ENCODE measurements at regions not wholly inside any gene's neighbourhood (a gene's known extent, or its start where the extent isn't known, plus 50 kb on each side); places are given as distances from the start of the nearest gene placed in this dataset.

DNA sequence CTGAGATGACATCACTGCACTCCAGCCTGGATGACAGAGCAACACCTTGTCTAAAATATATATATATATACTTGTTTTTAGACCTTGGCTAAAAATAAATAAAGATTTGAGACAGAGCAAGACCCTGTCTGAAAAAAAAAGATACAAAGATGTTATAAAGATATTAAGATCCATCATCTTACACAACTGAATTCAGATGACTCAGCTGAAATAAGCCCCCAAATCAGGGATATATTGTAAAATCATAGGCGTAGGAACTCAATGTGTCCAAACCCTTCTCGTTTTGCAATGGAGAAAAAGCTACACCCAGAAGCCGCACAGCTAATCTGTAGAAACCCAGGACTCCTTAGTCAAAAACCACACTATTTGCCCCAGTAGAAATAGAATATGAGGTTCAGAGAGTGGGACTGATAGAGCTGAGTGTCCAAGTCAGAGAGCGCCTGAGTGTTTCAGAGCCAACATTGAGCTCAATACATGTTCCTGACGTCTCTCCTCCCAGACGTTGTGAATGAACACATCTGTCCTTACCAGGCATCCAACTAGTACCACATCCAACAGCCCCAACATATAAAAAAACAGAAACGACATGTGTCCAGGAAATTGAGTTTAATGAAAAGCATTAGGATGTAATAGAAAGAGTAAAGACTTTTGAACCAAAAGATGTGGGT is 207.9 kb upstream of the BLID start:
- DNase-seq (ENCODE audit: low read depth in 2 of 3, low spot score in 2 of 3) = no peak

DNA sequence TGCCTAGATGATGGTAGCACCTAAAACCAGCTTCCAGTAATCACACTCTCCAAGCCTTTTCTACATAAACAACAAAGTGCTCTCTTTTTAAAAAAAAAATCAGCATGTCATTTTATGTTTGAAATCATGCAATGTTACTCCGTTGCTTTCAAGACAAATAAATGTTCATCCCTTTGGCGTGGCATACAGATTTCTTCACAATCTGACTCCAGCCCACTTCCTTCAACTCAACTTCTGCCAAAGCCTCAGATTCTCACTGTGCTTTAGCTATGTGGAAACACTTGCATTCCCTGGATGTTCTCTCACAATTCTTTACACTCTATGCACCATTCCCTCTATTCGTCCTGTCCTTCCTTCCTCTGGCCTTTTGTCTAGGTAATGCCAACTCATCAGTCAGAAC is 206.3 kb upstream of the BLID start:
- DNase-seq (ENCODE audit: low read depth in 2 of 3, low spot score in 2 of 3) = no peak

DNA sequence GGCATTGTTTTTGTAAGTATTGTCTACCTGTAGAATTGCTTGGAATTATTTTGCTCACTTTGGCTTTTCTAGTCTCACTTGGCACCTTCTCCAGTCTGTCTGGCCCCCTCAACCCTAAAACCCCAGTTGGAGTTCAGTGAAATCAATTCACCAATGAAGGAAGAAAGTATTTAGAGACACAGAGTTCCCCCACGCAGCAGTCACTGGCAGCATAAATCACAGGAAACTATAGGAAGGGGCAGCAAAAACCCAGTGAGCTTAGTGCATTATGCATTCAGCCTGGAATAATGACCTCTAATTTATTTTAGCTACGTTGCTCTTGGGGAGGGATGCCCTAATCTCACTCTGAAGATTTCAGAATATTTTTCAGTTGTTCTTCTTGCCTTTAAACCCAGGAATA is 204.7 kb upstream of the BLID start:
- no peak for DNase-seq (ENCODE audit: low read depth in 2 of 3, low spot score in 2 of 3)

DNA sequence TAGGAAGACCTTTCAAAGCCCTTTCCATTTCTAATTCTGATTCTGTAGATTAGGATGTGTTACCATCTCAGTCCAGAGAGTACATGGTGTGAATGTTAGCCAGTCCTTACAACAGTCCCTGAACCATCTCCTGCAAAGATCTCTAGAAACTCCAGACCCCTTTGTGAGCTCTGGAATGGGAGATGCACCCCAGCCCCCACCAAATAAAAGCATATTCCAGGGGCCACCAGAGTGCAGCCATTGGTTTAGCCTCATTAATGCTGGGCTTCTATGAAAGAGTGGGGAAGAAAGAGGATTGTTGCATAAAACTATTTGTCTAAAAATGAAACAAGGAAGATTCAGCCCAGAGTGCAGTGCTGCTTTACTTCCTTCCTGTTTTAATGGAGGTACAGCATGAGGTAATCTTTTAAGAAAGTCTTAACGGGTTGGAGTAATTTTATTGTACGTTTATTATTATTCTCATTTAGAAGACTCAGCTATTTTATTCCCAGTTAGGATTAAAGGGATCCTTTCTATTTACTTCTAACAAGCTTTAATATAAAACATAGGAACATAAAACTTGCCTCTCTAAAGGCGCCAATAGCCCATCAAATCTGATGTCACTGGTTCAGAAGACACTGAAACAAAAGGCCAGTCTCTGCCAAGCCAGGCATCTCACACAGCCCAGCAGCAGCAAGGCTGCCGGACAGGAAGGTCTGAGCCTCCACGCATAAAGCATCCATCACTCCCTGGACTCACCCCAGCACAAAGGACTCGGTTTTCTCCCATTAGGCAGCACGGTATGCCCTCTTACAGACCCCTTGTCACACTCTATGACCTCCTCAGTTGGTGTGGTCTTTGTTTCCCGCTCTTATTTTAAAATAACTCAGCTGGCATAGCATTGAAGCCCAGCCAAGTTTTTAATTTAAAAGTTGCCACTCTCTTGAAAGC is 203.9 kb upstream of the BLID start:
- DNase-seq (ENCODE audit: low read depth in 2 of 3, low spot score in 2 of 3) = peak in 1 of 3 donors; percentile 42

DNA sequence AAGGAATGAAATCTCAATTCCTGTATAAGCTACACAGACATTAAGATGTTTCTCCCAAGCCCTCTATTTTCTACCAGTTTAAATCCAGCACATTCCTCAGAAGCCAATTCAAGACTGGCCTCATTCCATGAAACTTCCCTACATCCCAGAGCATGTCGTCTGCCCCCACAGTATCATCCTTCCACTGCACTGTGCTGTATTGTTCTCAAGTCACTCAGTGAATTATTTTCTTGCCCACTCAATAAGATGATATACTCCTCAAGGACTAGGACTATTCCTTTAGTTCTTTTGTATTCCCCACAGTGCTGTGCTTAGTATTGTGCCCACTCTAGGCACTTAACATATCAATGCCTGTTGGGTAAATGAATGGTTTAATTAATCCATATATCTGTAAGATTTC is 203.1 kb upstream of the BLID start:
- DNase-seq (ENCODE audit: low read depth in 2 of 3, low spot score in 2 of 3) = no peak

DNA sequence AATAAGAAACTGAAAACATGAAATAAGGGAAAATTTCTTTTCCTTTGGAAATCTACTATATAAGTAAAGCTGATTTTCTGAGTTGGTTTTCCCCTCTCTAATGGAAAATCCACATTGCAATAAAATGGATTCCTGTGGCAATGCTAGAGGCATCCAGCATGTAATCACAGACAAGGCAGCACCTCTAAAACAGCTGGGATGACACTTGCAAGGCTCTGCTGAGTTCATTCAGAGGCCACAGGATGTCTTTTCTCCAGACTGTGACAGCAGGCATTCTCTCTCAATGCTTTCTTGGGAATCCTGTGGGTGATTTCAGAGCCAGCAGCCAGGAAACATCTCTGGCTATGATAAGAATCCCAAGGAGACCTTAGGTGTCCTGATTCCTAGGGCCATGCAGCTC is 201.3 kb upstream of the BLID start:
- DNase-seq (ENCODE audit: low read depth in 2 of 3, low spot score in 2 of 3) = no peak

DNA sequence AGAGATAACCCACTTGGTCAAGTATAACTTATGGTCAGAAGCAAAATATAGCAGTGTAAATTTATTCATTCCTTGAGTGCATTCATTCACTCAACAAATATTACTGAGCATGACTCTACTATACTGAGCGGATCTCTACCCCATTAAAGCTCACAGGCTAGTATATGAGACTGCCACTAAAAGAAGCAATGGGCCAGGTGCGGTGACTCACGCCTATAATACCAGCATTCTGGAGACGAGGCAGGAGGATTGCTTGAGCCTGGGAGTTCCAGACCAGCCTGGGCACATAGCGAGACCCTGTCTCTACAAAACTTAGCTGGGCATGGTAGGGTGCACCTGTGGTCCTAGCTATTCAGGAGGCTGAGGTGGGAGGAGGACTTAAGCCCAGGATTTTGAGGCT is 197.6 kb upstream of the BLID start:
- DNase-seq (ENCODE audit: low read depth in 2 of 3, low spot score in 2 of 3) = no peak

DNA sequence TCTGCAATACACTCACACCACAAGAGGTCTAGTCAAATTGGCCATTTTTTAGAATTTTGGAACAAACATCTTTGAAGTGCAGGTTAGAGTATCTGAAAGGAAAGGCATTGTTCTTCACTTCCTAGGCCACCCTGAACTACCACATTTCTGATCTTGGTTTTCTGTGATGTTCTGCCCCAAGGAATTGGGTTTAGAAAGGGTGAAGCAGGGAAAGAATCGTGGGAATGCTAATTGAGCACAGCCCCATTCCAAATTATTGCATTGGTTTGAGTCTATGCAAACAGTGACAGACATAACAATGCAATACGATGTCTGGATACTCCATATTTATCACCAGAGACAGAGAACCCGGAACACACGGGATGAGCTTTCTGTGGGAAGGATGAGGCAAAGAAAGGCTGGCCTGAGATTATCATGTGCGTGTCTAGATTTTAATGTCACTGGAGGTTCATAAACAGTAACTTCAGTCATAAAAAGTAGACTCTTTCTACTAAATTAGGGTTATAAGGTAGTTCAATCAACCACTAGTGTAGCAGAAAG is 195.3 kb upstream of the BLID start:
- no peak for DNase-seq (ENCODE audit: low read depth in 2 of 3, low spot score in 2 of 3)

DNA sequence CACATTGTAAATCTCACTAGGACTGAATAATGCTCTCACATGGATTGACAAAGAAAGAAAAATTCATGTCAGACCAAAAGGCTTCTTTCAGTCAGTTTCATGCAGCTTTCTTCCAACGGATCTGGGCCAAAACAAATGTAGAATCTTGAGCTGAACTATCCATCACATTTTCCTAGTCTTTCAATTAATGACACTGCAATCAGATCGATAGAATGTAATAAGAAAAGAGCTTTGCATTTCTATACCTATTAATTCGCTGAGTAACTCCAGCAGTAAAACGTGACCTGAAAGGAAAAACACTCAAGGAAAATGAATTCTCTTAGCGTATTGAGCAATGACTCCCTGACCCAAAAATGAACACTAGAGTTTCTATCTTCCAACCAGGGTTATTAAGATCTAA is 194.8 kb upstream of the BLID start:
- no peak for DNase-seq (ENCODE audit: low read depth in 2 of 3, low spot score in 2 of 3)

DNA sequence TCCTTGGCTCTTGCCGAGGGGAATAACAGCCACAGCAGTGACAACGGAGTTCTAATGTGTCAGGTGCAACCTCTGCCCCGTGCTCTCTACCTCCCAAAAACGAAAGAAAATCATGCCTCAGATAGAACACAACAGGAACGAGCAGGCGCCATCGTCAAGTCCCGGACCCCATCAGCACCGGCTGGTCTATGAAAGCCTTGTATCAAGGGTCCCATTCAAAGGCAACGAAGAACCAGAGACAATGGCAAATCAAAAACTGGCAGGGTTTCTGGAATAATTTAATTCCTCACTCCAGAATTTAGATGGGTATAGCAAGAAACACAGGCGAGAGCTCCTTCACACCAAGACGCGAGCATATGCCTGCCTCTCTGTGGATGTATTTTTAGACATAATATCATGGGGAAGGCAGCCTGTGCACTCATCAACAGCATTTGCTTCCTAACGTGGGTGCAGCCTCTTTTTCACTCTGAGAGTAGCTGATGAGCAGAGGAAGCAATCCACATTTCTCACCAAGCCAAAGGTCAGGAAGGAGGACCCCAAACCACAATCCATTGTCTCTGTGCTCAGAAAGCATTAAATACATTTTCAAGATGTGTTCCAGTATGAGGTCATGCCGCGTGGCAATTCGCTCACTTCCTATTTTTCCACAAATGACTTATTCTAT is 193.4 kb upstream of the BLID start:
- DNase-seq (ENCODE audit: low read depth in 2 of 3, low spot score in 2 of 3) = no peak

DNA sequence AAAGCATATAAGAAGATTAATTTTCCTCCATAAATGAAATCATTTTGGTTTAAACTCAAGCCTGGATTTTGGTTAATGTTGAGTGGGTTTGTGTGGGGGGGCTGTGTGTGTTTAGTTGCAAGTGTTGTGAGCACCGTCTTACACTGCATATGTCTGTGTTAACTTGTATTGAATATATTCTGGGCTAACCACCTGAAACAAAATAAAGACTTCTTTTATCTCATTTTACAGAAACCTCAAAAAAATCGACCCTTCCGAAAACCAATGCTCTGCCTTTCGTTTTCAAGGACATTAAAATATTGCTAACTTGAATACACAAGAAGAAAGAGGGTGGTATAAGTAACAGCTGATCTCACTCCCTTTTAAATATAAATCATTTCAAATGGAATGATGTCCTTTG is 192.2 kb upstream of the BLID start:
- no peak for DNase-seq (ENCODE audit: low read depth in 2 of 3, low spot score in 2 of 3)

DNA sequence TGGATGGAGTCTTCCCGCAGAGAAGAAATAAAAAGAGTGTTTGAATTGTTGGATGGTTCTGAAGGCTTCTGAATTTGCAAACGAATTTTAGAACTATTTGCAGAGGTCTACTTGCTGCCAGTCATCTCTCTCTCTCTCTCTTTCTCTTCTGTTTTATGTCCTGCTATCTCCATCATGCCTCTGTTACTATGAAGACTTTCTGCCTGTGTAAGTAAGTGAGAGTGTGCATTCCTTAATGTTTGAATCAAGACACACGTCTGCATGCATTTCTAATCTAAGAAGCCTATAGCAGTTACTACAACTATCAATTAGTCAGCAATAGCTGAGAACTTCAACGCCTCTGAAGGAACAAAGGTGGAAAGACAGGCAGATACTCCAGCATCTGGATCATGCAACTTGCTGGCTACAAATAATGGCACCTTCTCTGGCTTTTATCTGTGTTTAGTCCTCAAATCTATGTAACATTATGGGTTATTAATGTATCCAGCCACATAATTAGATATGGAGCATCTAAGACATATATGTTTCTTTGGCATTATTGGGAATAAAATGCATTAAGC is 191.5 kb upstream of the BLID start:
- no peak for DNase-seq (ENCODE audit: low read depth in 2 of 3, low spot score in 2 of 3)

DNA sequence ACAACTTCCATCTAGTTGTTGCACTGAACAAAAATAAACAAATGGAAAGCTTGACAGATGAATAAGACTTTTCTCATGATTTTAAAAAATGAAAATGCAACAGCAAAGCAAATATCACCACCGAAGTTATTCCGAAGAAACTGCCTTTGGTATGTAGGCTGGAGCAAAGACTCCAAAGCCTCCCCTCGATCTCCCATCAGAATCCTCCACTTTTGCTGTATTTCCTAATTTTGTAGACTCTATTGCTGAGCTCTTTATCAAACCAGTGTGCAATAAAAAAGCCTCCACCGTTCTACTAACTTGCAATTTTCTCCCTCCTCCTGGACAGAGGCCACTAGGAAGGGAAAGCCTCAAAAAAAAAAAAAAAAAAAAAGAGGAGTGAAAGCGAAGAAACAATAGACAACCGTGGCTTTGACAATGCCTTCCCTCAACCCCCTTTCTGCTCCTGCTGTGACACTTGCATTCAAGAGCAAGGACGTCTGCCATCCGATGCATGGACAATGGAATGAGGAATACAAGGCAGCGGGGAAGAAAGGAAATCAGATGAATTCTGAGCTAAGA is 190.9 kb upstream of the BLID start:
- DNase-seq (ENCODE audit: low read depth in 2 of 3, low spot score in 2 of 3) = no peak

DNA sequence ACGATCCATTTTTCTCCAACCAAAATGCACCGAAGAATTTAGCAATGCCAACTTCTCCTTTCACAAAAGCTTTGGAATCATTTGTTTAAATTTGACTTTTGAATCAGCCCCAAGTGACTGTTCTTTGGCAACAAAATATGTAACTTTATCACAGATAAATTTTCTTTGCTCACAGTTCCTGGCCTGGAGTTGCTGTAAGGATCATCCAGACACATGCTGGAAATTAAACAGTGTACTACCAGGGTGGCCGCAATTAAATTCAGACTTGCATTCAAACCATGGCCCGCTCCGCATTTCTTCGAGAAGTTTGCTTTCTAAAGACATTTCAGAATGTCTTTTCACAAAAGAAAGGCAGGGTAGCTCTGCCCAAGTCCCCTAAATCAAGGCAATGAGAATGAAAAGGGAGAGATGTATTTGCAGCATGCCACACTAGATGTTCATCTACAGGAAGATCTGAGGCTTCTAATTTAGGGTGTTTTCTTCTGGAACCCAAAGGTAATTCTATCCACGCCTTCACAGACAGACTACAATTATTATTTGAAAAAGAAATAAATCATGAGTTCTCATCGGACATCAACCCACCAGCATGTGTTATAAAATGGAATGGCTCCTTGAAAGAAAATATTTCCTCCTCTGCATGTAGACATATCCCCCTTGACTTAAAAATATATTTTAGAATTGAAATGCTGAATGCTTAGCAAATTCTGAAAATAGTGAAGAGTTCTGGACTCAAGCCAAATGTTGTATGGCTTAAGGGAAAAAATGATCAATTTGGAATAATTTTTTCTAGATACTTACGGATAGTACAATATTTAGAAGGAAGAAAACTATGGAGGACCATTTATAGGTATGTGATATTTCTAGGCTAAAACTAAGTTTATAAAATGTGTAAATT is 189.7 kb upstream of the BLID start:
- no peak for DNase-seq (ENCODE audit: low read depth in 2 of 3, low spot score in 2 of 3)

DNA sequence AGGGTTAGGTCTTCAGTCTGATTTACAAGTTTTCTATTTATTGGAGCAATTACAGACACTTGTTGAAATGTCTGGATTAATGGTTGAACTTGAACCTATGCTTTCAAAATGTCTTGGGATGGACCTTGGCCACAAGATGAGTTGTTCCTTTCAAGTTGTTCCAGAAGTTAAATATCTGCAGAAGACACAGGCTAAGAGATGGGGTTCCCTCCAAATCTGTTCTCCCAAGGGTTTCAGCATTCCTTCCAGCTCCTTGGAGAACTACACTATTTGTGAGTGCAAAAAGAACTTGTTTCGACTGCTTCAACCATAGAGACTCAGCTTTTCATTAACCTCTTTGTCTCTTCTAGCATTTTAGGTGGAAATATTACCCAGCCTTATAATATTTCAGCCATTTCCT is 189.0 kb upstream of the BLID start:
- no peak for DNase-seq (ENCODE audit: low read depth in 2 of 3, low spot score in 2 of 3)

DNA sequence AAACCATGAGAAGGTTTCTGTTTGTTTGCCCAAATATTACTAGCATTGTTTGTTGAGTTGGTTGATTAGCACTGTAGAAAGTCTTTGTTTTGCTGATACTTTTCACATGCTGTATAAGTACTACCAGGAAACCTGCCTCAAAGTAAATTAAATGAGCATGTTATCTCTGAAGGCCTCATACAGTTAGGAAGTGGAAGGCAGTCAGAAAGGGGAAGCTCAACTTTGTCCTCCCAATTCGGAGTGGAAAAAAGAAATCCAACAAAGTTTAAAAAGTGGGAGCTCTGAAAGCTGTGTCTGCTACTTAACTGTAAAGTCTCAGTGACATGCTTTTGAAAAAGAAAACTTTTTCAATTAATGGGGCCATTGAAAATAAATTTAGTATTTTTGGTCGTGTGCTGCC is 188.3 kb upstream of the BLID start:
- peak in 2 of 3 donors; percentile 2 to 28 for DNase-seq (ENCODE audit: low read depth in 2 of 3, low spot score in 2 of 3)

DNA sequence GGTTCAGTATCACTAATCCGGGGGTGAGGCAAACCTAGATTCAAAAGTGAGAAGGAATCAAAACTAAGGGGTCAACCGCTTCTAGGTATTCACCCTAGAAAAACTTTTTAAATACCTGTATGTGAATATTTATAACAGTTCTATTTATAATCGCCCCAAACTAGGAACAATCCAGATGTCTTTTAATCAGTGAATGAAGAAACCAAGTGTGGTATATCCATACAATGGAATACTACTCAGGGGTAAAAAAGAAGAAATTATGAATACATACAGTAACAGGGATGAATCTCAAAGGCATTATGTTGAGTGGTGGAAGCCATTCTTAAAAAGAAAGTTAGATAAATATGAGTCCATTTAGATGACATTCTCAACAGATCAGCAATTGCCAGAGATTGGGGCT is 178.0 kb upstream of the BLID start:
- DNase-seq (ENCODE audit: low read depth in 2 of 3, low spot score in 2 of 3) = no peak

DNA sequence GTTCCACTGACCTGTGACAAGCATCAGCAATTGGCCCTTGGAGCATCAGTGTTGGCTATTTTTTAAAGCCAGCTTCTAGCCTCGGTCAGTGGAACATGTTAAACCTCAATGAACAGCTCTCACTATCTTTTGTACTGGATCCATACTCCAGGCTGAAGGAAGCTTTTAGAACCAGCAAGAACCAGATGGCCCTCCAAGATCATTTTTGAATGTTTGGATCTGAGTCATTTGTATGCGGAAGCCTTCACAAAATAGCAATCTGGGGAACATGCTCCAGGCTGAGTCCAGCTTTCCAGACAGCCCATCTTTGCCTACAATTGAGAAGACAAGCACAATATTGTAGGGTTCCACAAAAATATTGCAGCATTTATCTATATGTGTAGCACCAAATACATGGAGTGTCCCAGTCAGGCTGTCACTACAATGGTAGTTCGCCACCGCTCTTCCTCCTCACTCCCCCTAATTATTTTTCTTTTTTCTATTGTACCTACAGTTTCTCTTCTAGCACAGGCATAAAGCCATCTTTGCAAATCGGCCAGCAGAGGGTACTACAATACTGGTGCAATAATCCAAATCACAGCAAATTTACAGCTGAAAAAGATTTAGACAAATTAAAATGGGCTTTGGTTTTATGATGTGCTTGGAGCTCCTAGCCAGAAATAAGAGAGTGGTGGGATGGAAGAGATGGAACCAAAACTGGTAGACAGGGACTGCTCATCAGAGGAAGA is 177.4 kb upstream of the BLID start:
- peak in 2 of 3 donors; percentile 2 to 39 for DNase-seq (ENCODE audit: low read depth in 2 of 3, low spot score in 2 of 3)

DNA sequence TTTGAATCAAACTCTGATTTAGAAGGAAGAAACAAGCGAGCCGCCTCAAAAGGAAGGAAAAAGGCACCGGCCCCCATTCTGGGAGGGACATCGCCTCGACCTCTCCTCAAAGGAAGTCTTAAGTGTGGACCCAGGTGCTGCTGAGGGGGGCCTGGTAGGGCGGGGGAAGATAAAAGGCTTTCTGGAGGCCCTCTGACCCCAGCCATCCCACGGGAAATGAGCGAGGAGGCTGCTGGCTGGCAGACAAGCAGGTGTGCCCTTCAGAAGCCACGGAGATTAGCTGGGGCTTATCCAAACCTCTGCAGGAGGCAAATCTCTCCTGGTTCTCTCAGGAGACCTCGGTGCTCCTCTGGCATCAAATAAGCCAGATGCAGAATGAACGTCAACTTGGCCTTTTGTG is 171.4 kb upstream of the BLID start:
- DNase-seq (ENCODE audit: low read depth in 2 of 3, low spot score in 2 of 3) = no peak

Data from hematopoietic multipotent progenitor cell (in vitro differentiated cells).